Neural cell (in vitro differentiated cells): ENCODE measurements at regions not wholly inside any gene's neighbourhood (a gene's known extent, or its start where the extent isn't known, plus 50 kb on each side); places are given as distances from the start of the nearest gene placed in this dataset.

Experiments used
- CTCF ChIP-seq: fragments of 450-650 bp; IDR thresholded peaks from 2 replicates; pipeline ENCODE4 v1.5.1; 2014; ENCODE audit warnings: antibody characterized with exemption, mild to moderate bottlenecking, moderate library complexity; ENCODE audit not compliant: poor library complexity, severe bottlenecking
- POLR2AphosphoS5 ChIP-seq: IDR thresholded peaks from 2 replicates; pipeline ENCODE4 v1.6.1; 2012
- RAD21 ChIP-seq: fragments of 450-650 bp; conservative IDR thresholded peaks from 2 replicates; pipeline ENCODE4 v1.6.1; 2014; ENCODE audit warnings: antibody characterized with exemption, mild to moderate bottlenecking, moderate library complexity
- SMC3 ChIP-seq: fragments of 450-650 bp; conservative IDR thresholded peaks from 2 replicates; pipeline ENCODE4 v1.6.1; 2014; ENCODE audit warnings: antibody characterized with exemption, mild to moderate bottlenecking, moderate library complexity; ENCODE audit not compliant: poor library complexity

GRCh38 chr3:161890147-161890625, 393.6 kb downstream of the OTOL1 start:
- TF ChIP-seq CTCF (no peak), POLR2AphosphoS5 (no peak), RAD21 (no peak), SMC3 (no peak)
